ENCODE measurements at regions not wholly inside any gene's neighbourhood (a gene's known extent, or its start where the extent isn't known, plus 50 kb on each side); places are given as distances from the start of the nearest gene placed in this dataset.

DNA sequence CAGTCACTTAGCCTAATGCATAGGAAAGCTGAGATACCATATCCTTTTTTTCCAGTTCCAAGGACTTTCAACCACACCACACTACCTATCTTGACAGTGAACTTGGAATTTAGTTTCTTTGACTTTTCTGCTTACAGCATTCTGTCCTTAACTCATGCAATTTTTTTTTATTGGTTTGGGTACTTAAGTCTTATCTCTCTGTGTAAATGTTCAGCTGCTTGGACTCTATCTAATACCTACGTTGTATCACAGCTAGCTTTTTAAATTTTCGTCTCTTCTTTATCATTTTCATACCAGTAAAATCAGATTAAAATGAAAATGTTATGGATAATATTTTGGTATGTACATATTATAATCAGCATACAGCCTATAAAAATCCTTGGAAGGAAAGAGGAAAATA is 106.9 kb upstream of the ADGRF1 start:
- peaks cover 4% of the 10 kb centered on the region for H3K27me3 Mint-ChIP-seq (ENCODE audit: low read depth)
- no peak overlapping the region for H3K27ac Mint-ChIP-seq
- no peak overlapping the region for H3K4me3 Mint-ChIP-seq
- TF ChIP-seq, protein P1, sequence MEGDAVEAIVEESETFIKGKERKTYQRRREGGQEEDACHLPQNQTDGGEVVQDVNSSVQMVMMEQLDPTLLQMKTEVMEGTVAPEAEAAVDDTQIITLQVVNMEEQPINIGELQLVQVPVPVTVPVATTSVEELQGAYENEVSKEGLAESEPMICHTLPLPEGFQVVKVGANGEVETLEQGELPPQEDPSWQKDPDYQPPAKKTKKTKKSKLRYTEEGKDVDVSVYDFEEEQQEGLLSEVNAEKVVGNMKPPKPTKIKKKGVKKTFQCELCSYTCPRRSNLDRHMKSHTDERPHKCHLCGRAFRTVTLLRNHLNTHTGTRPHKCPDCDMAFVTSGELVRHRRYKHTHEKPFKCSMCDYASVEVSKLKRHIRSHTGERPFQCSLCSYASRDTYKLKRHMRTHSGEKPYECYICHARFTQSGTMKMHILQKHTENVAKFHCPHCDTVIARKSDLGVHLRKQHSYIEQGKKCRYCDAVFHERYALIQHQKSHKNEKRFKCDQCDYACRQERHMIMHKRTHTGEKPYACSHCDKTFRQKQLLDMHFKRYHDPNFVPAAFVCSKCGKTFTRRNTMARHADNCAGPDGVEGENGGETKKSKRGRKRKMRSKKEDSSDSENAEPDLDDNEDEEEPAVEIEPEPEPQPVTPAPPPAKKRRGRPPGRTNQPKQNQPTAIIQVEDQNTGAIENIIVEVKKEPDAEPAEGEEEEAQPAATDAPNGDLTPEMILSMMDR (IDR thresholded peaks at IDR 0.05; ENCODE audit: unreplicated experiment in 3 of 3) = no peak
- peaks cover 14% of the 10 kb centered on the region for H3K4me1 Mint-ChIP-seq
- no peaks in the 10 kb centered on the region for H3K36me3 Mint-ChIP-seq (ENCODE audit: low read depth)
- peaks cover under 1% of the 10 kb centered on the region for H3K9me3 Mint-ChIP-seq

DNA sequence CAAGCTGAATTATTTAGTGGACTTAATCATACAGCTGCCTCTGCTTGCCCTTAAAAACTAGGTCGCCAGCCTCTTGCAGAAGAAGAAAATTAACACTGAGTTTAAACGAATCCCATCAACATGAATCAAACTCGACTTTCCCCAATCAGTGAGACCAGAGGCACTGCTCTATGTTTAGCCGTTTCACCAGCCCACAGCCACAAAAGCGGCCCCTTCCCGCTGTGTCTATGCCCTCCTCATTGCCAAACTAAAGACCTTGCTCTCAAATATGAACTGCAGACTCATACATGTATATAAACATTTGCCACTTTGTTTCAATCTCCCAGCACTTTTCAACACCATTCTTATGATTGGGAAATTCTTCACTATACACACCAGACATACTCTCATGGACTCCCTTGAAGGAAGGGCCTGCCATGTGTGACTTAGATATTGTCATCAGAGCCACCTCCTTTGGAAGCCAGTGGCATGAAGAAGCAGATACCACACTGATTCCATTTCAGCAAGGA is 105.8 kb upstream of the ADGRF1 start:
- Mint-ChIP-seq H3K27ac (no peak overlapping the region), H3K9me3 (peaks cover 3% of the 10 kb centered on the region), H3K4me1 (peaks cover 15% of the 10 kb centered on the region), H3K27me3 (ENCODE audit: low read depth) (peaks cover 4% of the 10 kb centered on the region), H3K4me3 (no peak overlapping the region), H3K36me3 (ENCODE audit: low read depth) (no peaks in the 10 kb centered on the region)
- TF ChIP-seq, protein P1 (IDR thresholded peaks at IDR 0.05; ENCODE audit: unreplicated experiment in 3 of 3) = no peak

DNA sequence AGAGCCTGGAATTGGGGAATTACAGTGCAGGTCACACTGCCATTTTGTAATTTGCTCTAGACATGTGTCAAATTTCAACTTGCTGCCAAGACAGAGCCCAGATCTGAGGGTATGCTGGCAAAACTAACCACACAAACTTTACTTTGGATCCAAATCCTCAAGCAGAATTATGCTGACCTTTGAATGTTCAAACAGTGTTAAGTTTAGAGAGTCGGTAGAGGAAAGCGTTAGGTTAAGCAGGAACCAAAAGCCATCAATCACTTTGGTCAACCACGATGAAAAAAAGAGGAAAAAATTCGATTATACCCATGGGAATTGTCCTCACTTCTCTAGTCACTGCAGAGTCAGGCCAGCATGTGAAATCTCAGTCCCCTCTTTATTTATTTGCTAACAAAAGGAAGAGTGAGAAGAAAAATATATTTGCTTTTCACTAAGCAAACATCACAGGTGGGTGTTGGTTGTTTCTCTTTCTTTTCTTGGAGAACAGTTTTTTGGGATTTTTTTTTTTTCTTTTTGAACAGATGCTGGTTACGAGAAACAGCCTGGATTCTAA is 105.1 kb upstream of the ADGRF1 start:
- Mint-ChIP-seq H3K27me3 (ENCODE audit: low read depth) (peaks cover 4% of the 10 kb centered on the region), H3K4me3 (no peak overlapping the region), H3K27ac (no peak overlapping the region), H3K9me3 (peaks cover 3% of the 10 kb centered on the region), H3K36me3 (ENCODE audit: low read depth) (no peaks in the 10 kb centered on the region), H3K4me1 (peaks cover 15% of the 10 kb centered on the region)
- TF ChIP-seq, protein P1 (IDR thresholded peaks at IDR 0.05; ENCODE audit: unreplicated experiment in 3 of 3) = no peak

DNA sequence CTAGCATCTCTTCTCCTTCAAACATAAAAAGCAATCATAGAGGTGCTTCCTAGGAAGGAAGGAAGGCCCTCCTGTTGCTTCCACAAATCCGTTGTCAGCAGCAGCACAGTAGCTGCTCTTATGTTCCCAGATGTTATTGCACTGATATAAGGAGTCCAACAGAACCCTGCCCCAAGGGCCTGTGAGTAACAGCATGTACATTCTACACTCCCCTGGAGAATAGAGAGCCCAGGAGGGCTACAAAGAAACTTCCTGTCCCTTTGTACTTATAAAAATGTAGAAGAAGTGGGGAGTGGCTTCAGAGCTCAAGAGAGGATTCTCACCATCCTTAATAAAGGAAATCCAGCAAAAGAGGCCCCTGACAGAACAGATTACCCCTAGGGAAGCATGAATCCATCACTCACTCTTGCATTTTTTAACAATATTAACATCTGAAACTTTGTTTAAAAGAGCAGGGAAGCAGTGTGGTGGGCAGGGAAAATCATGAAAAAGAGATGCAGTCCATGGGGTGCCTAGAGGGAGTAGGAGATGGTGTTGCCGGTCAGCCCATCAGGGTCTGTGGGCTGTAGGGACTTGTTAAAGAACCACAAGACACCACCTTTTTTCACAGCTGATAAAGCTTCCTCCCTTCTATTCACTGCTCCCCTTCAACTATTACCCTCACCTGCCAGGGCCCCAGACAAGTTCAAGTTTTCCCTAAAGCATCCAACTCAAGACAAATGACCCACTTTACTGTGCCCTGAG is 104.5 kb upstream of the ADGRF1 start:
- Mint-ChIP-seq H3K36me3 (ENCODE audit: low read depth) (no peaks in the 10 kb centered on the region), H3K27me3 (ENCODE audit: low read depth) (peaks cover 4% of the 10 kb centered on the region), H3K9me3 (peaks cover 3% of the 10 kb centered on the region), H3K4me3 (no peak overlapping the region), H3K4me1 (peaks cover 15% of the 10 kb centered on the region), H3K27ac (peak overlapping the region in 1 of 3 experiments; percentile 28)
- TF ChIP-seq, protein P1 (IDR thresholded peaks at IDR 0.05; ENCODE audit: unreplicated experiment in 3 of 3) = no peak

DNA sequence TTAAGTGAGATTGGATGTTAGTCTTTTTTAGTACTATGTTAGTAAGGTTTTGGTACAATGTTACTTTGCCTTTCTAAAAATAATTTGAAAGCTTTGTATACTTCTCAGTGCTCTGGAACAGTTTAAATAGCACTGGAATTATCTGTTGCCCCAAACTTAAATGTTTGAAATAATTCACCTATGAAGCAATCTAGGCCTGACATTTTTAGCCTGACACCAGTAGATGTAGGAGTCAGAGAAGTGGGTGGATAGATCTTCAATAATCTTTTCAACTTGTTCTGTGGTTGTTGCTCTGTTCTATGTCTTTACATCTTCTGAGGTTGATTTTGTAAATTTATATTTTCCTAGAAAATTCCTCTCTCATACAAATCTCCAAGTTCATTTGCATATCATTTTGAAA is 103.1 kb upstream of the ADGRF1 start:
- TF ChIP-seq, protein P1 (IDR thresholded peaks at IDR 0.05; ENCODE audit: unreplicated experiment in 3 of 3) = no peak
- Mint-ChIP-seq H3K36me3 (ENCODE audit: low read depth) (no peaks in the 10 kb centered on the region), H3K4me3 (no peak overlapping the region), H3K4me1 (peaks cover 15% of the 10 kb centered on the region), H3K27ac (no peak overlapping the region), H3K27me3 (ENCODE audit: low read depth) (peaks cover 4% of the 10 kb centered on the region), H3K9me3 (peaks cover 3% of the 10 kb centered on the region)

Data from nephron (organoid).